OCI-LY3 (cell line): ENCODE measurements at regions not wholly inside any gene's neighbourhood (a gene's known extent, or its start where the extent isn't known, plus 50 kb on each side); places are given as distances from the start of the nearest gene placed in this dataset.

Experiments
- CTCF ChIP-seq: fragments of 200-600, 300-600 bp; sonication (generic); IDR thresholded peaks from 2 replicates; pipeline ENCODE4 v1.5.1; 2014; ENCODE audit warnings: antibody characterized with exemption, low read length, low read depth
- EZH2phosphoT487 ChIP-seq: fragments of 200-600 bp; shearing (Covaris generic); IDR thresholded peaks from 2 replicates; pipeline ENCODE4 v1.6.1; 2018; ENCODE audit warnings: antibody characterized with exemption, mixed run types, low read depth

- TF ChIP-seq CTCF (no peak), EZH2phosphoT487 (no peak)
These were observed 278.1 kb upstream of the CDH18 start for GRCh38 chr5:20266066-20266465.
